ENCODE measurements at regions not wholly inside any gene's neighbourhood (a gene's known extent, or its start where the extent isn't known, plus 50 kb on each side); places are given as distances from the start of the nearest gene placed in this dataset.

GRCh38 chr2:60170272-60170671 is 383.2 kb downstream of the BCL11A start:
- Histone ChIP-seq H3K4me1 (no peaks in the 10 kb centered on the region), H3K27me3 (ENCODE audit: insufficient read depth in 3 of 3, low read length in 2 of 3) (no peaks in the 10 kb centered on the region), H3K27ac (no peak overlapping the region), H3K4me3 (no peak overlapping the region), H3K36me3 (ENCODE audit: insufficient read depth in 1 of 2, low read depth in 1 of 2) (no peaks in the 10 kb centered on the region), H3K9me3 (no peaks in the 10 kb centered on the region)
- no peak for TF ChIP-seq CTCF (IDR thresholded peaks at IDR 0.05)
- DNase-seq (no peak), ATAC-seq (no peak)
- intact Hi-C loops (cut with DNase I) = no loop called here
- 87 to 94% (median 93%) methylated on average over 3 of the region's 3 CpGs for WGBS, 3 donors

GRCh38 chr2:60168247-60168646 is 385.2 kb downstream of the BCL11A start:
- DNase-seq = no peak
- Histone ChIP-seq H3K27me3 (ENCODE audit: insufficient read depth in 3 of 3, low read length in 2 of 3) (no peaks in the 10 kb centered on the region), H3K4me3 (no peak overlapping the region), H3K9me3 (no peaks in the 10 kb centered on the region), H3K36me3 (ENCODE audit: insufficient read depth in 1 of 2, low read depth in 1 of 2) (no peaks in the 10 kb centered on the region), H3K4me1 (no peaks in the 10 kb centered on the region), H3K27ac (no peak overlapping the region)
- intact Hi-C loops (cut with DNase I) = no loop called here
- ATAC-seq = no peak
- no peak for TF ChIP-seq CTCF (IDR thresholded peaks at IDR 0.05)
- WGBS, 3 donors = 72 to 85% (median 78%) methylated on average over 3 of the region's 3 CpGs

GRCh38 chr2:60167089-60167488 is 386.4 kb downstream of the BCL11A start:
- Histone ChIP-seq H3K27me3 (ENCODE audit: insufficient read depth in 3 of 3, low read length in 2 of 3) (no peaks in the 10 kb centered on the region), H3K36me3 (ENCODE audit: insufficient read depth in 1 of 2, low read depth in 1 of 2) (no peaks in the 10 kb centered on the region), H3K27ac (no peak overlapping the region), H3K4me3 (no peak overlapping the region), H3K9me3 (no peaks in the 10 kb centered on the region), H3K4me1 (no peaks in the 10 kb centered on the region)
- DNase-seq (no peak), ATAC-seq (no peak)
- TF ChIP-seq CTCF (IDR thresholded peaks at IDR 0.05) = no peak
- WGBS, 3 donors = 64 to 80% (median 72%) methylated on average over 4 of the region's 4 CpGs
- intact Hi-C loops (cut with DNase I) = no loop called here

- ATAC-seq = no peak
- no peak overlapping the region for H3K4me3 ChIP-seq
- WGBS, 3 donors = 83 to 87% (median 86%) methylated on average over 7 of the region's 7 CpGs
- H3K36me3 ChIP-seq (ENCODE audit: insufficient read depth in 1 of 2, low read depth in 1 of 2) = no peaks in the 10 kb centered on the region
- H3K4me1 ChIP-seq = no peaks in the 10 kb centered on the region
- DNase-seq = no peak
- intact Hi-C loops (cut with DNase I) = no loop called here
- no peak for TF ChIP-seq CTCF (IDR thresholded peaks at IDR 0.05)
- H3K27ac ChIP-seq = no peak overlapping the region
- H3K27me3 ChIP-seq (ENCODE audit: insufficient read depth in 3 of 3, low read length in 2 of 3) = no peaks in the 10 kb centered on the region
- no peaks in the 10 kb centered on the region for H3K9me3 ChIP-seq
These were observed 389.8 kb downstream of the BCL11A start for GRCh38 chr2:60163691-60164090.

GRCh38 chr2:60159519-60159918 is 393.9 kb downstream of the BCL11A start:
- no peaks in the 10 kb centered on the region for H3K27me3 ChIP-seq (ENCODE audit: insufficient read depth in 3 of 3, low read length in 2 of 3)
- no peak overlapping the region for H3K27ac ChIP-seq
- no peak for TF ChIP-seq CTCF (IDR thresholded peaks at IDR 0.05)
- DNase-seq = no peak
- H3K9me3 ChIP-seq = no peaks in the 10 kb centered on the region
- WGBS, 3 donors = 45 to 54% (median 48%) methylated on average over 2 of the region's 2 CpGs
- no peaks in the 10 kb centered on the region for H3K4me1 ChIP-seq
- intact Hi-C loops (cut with DNase I) = no loop called here
- no peaks in the 10 kb centered on the region for H3K36me3 ChIP-seq (ENCODE audit: insufficient read depth in 1 of 2, low read depth in 1 of 2)
- H3K4me3 ChIP-seq = no peak overlapping the region
- ATAC-seq = no peak
